22Rv1 (cell line): ENCODE measurements at regions not wholly inside any gene's neighbourhood (a gene's known extent, or its start where the extent isn't known, plus 50 kb on each side); places are given as distances from the start of the nearest gene placed in this dataset.

ENCODE experiments used
- H3K27ac ChIP-seq: fragments of 450-650 bp; 2 replicates; pipeline ENCODE4 v1.5.1; 2017
- ZFX ChIP-seq: fragments of 450-650 bp; IDR thresholded peaks from 2 replicates; pipeline ENCODE4 v1.6.1; 2017; ENCODE audit warnings: antibody characterized with exemption, borderline replicate concordance
- TF ChIP-seq, protein P1 (sequence below): fragments of 450-650 bp; IDR thresholded peaks from 2 replicates; pipeline ENCODE4 v1.5.1; 2017; ENCODE audit warnings: mild to moderate bottlenecking

DNA sequence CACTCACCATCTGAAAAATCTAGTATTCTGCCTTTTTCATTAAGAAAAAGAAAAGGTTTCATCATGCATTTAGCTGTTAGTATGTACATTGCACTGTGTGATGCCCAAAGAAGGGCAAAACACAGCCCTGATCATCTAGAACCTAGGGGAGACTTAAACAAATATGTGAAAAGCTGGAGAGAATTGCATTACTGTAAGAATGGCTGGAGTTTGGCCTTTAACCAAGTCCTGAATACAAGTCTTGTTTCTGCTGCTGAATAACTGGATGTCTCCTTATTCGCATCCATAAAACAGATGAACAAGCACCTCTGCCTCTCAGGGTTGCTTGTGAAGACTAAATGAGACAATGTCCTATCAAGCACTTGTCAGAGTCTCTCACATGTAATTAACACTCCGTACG, 233.4 kb upstream of the LRTM1 start:
- no peak overlapping the region for H3K27ac ChIP-seq
- TF ChIP-seq ZFX = no peak
- TF ChIP-seq, protein P1, sequence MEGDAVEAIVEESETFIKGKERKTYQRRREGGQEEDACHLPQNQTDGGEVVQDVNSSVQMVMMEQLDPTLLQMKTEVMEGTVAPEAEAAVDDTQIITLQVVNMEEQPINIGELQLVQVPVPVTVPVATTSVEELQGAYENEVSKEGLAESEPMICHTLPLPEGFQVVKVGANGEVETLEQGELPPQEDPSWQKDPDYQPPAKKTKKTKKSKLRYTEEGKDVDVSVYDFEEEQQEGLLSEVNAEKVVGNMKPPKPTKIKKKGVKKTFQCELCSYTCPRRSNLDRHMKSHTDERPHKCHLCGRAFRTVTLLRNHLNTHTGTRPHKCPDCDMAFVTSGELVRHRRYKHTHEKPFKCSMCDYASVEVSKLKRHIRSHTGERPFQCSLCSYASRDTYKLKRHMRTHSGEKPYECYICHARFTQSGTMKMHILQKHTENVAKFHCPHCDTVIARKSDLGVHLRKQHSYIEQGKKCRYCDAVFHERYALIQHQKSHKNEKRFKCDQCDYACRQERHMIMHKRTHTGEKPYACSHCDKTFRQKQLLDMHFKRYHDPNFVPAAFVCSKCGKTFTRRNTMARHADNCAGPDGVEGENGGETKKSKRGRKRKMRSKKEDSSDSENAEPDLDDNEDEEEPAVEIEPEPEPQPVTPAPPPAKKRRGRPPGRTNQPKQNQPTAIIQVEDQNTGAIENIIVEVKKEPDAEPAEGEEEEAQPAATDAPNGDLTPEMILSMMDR = no peak

DNA sequence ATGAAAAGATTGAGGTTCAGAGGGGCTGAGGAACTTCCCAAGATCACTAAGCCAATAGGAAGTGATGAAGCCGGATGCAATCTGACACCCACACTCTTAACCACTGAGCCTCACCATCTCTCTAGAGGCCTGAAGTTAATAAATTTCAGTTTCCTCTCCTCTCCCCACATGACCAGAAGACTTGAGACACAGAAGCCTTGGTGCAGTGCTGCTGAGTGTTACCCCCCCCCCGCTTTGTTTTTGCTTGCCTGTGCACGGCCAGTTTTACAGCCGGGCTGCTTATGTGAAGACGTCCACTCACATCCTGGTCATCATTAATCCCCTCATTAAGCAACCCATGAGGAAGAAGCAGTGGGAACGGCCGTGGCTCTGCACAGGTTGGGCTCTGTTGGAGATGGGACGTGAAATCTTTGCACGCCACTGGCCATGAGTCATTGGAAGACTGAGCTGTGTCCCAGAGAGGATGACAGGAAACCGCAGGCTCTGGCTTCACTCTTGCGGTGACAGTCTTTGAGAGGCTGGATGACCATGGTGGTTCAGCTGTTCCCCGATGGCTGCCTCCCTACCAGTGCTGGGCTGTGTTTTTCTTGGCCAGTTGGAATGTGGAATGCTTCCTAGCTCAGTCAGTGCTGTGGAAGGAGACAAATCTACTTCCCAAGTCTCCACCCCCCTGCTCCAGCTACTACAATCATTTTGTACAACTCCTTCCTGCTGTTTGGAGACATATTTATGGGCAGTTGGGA, 232.6 kb upstream of the LRTM1 start:
- no peak overlapping the region for H3K27ac ChIP-seq
- TF ChIP-seq, protein P1 = no peak
- no peak for TF ChIP-seq ZFX

DNA sequence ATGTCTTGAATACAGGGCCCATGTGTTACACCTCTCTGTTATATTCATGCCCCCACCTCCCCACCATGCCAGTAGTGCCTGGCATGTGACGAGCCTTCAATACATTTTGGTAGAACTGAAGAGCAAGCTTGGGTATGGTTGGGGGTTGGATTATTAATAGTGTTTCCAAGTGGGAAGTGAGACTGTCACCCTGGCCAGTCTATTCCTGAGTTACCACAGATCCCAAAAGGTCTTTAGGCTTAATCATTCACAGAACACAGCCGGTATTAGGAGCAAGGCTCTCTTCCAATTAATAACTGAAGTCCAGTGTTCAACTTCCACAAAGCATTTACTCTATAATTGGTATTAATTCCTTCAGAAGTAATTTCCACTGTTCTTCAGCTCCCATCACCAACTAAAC, 231.9 kb upstream of the LRTM1 start:
- TF ChIP-seq, protein P1 = no peak
- TF ChIP-seq ZFX = no peak
- no peak overlapping the region for H3K27ac ChIP-seq

DNA sequence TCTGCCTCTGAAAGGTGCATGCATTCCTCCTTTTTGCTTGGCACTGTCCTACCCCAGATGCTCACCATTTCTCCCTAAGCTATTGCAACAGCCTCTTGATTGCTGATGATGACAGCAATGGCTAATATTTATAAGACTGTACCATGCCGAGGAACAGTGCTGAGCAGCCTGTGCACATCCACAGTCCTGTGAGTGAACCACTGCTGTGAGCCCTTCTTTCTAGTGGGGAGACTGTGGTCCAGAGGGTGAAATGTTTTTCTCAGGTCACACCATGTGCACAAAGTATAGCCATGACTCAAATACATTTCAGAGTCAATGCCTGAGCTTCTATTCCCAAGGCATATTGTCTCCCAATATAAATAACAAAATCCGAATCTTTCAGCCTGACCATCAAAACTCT, 231.2 kb upstream of the LRTM1 start:
- TF ChIP-seq, protein P1 = no peak
- TF ChIP-seq ZFX = no peak
- H3K27ac ChIP-seq = no peak overlapping the region

DNA sequence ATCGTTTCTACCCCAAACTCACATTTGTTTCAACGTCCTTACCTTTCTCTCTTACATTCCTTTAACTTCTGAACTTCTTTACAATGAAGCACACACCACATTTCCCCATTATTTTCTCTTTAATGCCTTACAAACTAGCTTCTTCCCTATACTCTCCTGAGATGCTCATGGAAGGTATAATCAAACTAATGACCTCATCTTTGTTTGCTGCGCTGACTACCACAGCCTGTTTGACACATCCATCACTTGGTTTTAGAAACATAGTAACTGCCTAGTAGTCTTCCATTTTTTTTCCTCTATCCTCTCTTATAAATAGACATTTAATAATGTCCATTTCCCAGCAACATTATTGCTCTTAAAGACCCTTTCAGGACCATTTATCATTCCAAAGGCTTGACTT, 230.5 kb upstream of the LRTM1 start:
- no peak for TF ChIP-seq ZFX
- TF ChIP-seq, protein P1 = no peak

DNA sequence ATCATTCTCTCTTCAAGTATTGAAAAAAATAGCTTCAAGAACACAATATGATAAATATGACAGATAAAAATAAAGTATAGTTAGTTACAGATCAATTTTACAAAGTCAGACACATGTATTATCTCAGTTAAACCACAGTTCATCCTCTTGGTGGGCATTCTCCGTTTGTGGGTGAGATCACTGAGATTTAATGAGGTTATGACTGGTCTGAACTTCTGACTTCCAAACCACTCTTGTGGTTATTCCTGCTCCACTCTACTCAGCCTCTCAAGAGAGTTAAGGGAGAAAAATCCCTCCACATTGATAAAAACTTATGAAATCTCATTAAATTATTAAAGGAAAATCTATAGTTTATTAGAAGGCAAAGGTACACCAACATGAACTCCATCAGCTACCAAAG, 229.9 kb upstream of the LRTM1 start:
- TF ChIP-seq, protein P1 = no peak
- TF ChIP-seq ZFX = no peak
- no peak overlapping the region for H3K27ac ChIP-seq

More for the DNA sequence above, 230.5 kb upstream of the LRTM1 start:
- H3K27ac ChIP-seq = no peak overlapping the region

DNA sequence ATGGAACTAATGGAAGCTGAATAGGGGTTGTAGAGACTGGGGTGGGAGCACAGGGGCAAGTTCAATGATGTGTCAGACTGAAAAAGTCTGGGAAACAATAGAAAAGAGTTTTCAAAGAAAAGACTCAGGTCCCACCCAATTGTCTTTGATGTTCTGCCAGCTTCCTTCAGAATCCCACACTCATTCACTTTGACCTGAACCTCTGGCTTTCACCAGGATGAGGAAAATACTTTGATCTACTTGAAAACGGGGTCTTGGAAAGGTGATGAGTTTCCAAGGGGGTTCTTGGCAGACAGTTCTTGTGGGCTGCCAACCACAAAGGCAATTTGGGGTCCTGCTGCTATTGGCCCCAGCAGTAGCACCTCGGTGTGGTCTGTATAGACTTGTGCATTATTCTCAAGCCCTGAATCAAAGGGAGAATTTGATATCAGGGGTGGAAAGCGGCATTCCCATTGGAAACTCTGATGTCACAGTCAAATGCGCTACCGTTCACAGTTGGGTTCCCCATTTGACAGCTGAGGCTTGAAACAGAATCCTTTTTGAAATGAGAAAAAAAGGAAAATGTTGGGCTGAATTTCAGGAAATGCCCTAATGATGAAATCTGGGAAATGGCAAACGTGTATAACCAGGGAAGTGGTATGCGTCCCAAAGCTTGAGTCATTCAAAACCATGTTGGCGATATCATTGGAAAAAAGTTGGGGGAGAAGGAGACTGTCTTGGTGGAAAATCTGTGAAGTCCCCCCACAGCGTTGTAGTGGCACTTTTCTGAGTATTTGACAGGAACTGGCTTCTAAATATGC, 229.2 kb upstream of the LRTM1 start:
- H3K27ac ChIP-seq = no peak overlapping the region
- TF ChIP-seq ZFX = no peak
- TF ChIP-seq, protein P1 = no peak
